ENCODE measurements at regions not wholly inside any gene's neighbourhood (a gene's known extent, or its start where the extent isn't known, plus 50 kb on each side); places are given as distances from the start of the nearest gene placed in this dataset.

GRCh38 chr21:27671207-27671606 lies 704.3 kb upstream of the ADAMTS5 start (continued):
- TF ChIP-seq HMGXB4 (CRISPR knock-in tag; IDR thresholded peaks at IDR 0.05) (no peak), SP1 (CRISPR knock-in tag; conservative IDR thresholded peaks at IDR 0.05) (no peak), FOXP1 (CRISPR knock-in tag; IDR thresholded peaks at IDR 0.05; ENCODE audit: borderline replicate concordance) (no peak), ZNF396 (CRISPR knock-in tag; IDR thresholded peaks at IDR 0.05; ENCODE audit: borderline replicate concordance) (no peak), OVOL2 (CRISPR knock-in tag; IDR thresholded peaks at IDR 0.05; ENCODE audit: borderline replicate concordance) (no peak)

- H3K4me1 Mint-ChIP-seq = no peaks in the 10 kb centered on the region
- CTCF ChIA-PET = no interaction called here
- POLR2A ChIA-PET = interaction anchor here (0.5 kb wide), 1 partner anchor 12 kb away, joined by 5 read pairs; no protein-coding TSS in a partner anchor
These were observed 686.6 kb upstream of the ADAMTS5 start for GRCh38 chr21:27653481-27653880.

More at GRCh38 chr21:27653481-27653880, 686.6 kb upstream of the ADAMTS5 start:
- peaks cover 6% of the 10 kb centered on the region; the same call in 1 of the 2 replicates for H3K36me3 Mint-ChIP-seq
- no peak for DNase-seq (ENCODE audit: low spot score)
- no peaks in the 10 kb centered on the region for H3K27me3 Mint-ChIP-seq (ENCODE audit: low read depth)
- H3K27ac Mint-ChIP-seq = no peak overlapping the region
- H3K9me3 Mint-ChIP-seq = peaks cover 24% of the 10 kb centered on the region
- H3K4me3 Mint-ChIP-seq = no peak overlapping the region
- ATAC-seq = no peak
- TF ChIP-seq E2F1 (CRISPR knock-in tag; IDR thresholded peaks at IDR 0.05) (no peak), TEAD1 (CRISPR knock-in tag; IDR thresholded peaks at IDR 0.05) (no peak), ARID4B (CRISPR knock-in tag; IDR thresholded peaks at IDR 0.05; ENCODE audit: borderline replicate concordance) (no peak), STAT6 (CRISPR knock-in tag; conservative IDR thresholded peaks at IDR 0.05; ENCODE audit: low read depth) (no peak), ZNF416 (CRISPR knock-in tag; IDR thresholded peaks at IDR 0.05) (no peak), ZNF232 (CRISPR knock-in tag; IDR thresholded peaks at IDR 0.05) (no peak), AFF4 (CRISPR knock-in tag; IDR thresholded peaks at IDR 0.05; ENCODE audit: borderline replicate concordance) (no peak), ZNF219 (CRISPR knock-in tag; IDR thresholded peaks at IDR 0.05; ENCODE audit: borderline replicate concordance) (no peak), OVOL2 (CRISPR knock-in tag; IDR thresholded peaks at IDR 0.05; ENCODE audit: borderline replicate concordance) (no peak)
